AG10803 (cell line): ENCODE measurements at regions not wholly inside any gene's neighbourhood (a gene's known extent, or its start where the extent isn't known, plus 50 kb on each side); places are given as distances from the start of the nearest gene placed in this dataset.

Experiments
- DNase-seq: peaks from one replicate; pipeline ENCODE4 v3.0.0; 2010; ENCODE audit warnings: low read depth
- H3K4me3 ChIP-seq: 2 replicates; pipeline ENCODE4 v1.5.1; 2011; ENCODE audit warnings: mild to moderate bottlenecking, low read length, control low read depth
- CTCF ChIP-seq: conservative IDR thresholded peaks from 2 replicates; pipeline ENCODE4 v1.5.1; 2011; ENCODE audit warnings: mild to moderate bottlenecking, low read length, control low read depth, inconsistent platforms

GRCh38 chr5:168192120-168192519 is 99.3 kb upstream of the WWC1 start:
- TF ChIP-seq CTCF = no peak
- DNase-seq = no peak

GRCh38 chr5:168193493-168194250 is 97.8 kb upstream of the WWC1 start:
- TF ChIP-seq CTCF = no peak
- H3K4me3 ChIP-seq = no peak overlapping the region
- no peak for DNase-seq

More at GRCh38 chr5:168192120-168192519, 99.3 kb upstream of the WWC1 start:
- no peak overlapping the region for H3K4me3 ChIP-seq

- H3K4me3 ChIP-seq = no peak overlapping the region
- no peak for TF ChIP-seq CTCF
- DNase-seq = no peak
Measured at GRCh38 chr5:168195110-168195509, 96.3 kb upstream of the WWC1 start.

GRCh38 chr5:168198359-168198758 is 93.1 kb upstream of the WWC1 start:
- TF ChIP-seq CTCF = no peak
- no peak for DNase-seq
- no peak overlapping the region for H3K4me3 ChIP-seq

GRCh38 chr5:168202996-168203395 is 88.4 kb upstream of the WWC1 start:
- no peak for DNase-seq
- no peak overlapping the region for H3K4me3 ChIP-seq
- no peak for TF ChIP-seq CTCF

- no peak overlapping the region for H3K4me3 ChIP-seq
- no peak for TF ChIP-seq CTCF
- DNase-seq = no peak
Measured at GRCh38 chr5:168204165-168204564, 87.3 kb upstream of the WWC1 start.

GRCh38 chr5:168207450-168208029 is 83.9 kb upstream of the WWC1 start:
- no peak overlapping the region for H3K4me3 ChIP-seq
- no peak for DNase-seq
- no peak for TF ChIP-seq CTCF
